Lower lobe of right lung (tissue), 2 donors: ENCODE measurements at regions not wholly inside any gene's neighbourhood (a gene's known extent, or its start where the extent isn't known, plus 50 kb on each side); places are given as distances from the start of the nearest gene placed in this dataset.

Experiments used
- ATAC-seq, 2 donors: fragments of 200-7000 bp; cut with Tn5 transposase; one replicate each; pipeline ENCODE4 v1.9.1; 2020 to 2022; ENCODE audit warnings: mild to moderate bottlenecking in 2 of 2, moderate library complexity in 2 of 2
- DNase-seq: peaks from one replicate; pipeline ENCODE4 v3.0.0-alpha.2; 2020
- H3K27ac ChIP-seq: fragments of 200-600 bp; one replicate; pipeline ENCODE4 v1.8.0; 2022
- H3K27me3 ChIP-seq: fragments of 200-600 bp; one replicate; pipeline ENCODE4 v1.8.0; 2022; ENCODE audit warnings: low read depth
- H3K36me3 ChIP-seq: fragments of 200-600 bp; one replicate; pipeline ENCODE4 v1.8.0; 2022; ENCODE audit warnings: mild to moderate bottlenecking
- H3K4me1 ChIP-seq: fragments of 200-600 bp; one replicate; pipeline ENCODE4 v1.8.0; 2022
- H3K4me3 ChIP-seq: fragments of 200-600 bp; one replicate; pipeline ENCODE4 v1.8.0; 2022; ENCODE audit warnings: mild to moderate bottlenecking
- H3K9me3 ChIP-seq: fragments of 200-600 bp; one replicate; pipeline ENCODE4 v1.8.0; 2022
- CTCF ChIP-seq: fragments of 200-600 bp; IDR thresholded peaks from one replicate; pipeline ENCODE4 v1.8.0; 2022; ENCODE audit warnings: antibody characterized with exemption, mild to moderate bottlenecking
- intact Hi-C: fragments of 100-400 bp; cut with DNase I; formaldehyde crosslinking; loops from one replicate; pipeline ENCODE4 v1.11.0; 2022
- donor health status: DM: no; HTN: yes; CAD: no; lungs with severe emphysema.

GRCh38 chr10:43775384-43775783, 126.7 kb upstream of the ZNF32 start:
- H3K9me3 ChIP-seq, result no peaks in the 10 kb centered on the region
- no peak for TF ChIP-seq CTCF
- H3K36me3 ChIP-seq, result no peaks in the 10 kb centered on the region
- no peaks in the 10 kb centered on the region for H3K4me1 ChIP-seq
- H3K27me3 ChIP-seq, result no peaks in the 10 kb centered on the region
- DNase-seq (no peak), ATAC-seq (no peak)
- no peak overlapping the region for H3K4me3 ChIP-seq
- H3K27ac ChIP-seq, result no peak overlapping the region
- intact Hi-C loops, result no loop called here

- intact Hi-C loops, result no loop called here
These were observed 125.6 kb upstream of the ZNF32 start for GRCh38 chr10:43774234-43774769.

GRCh38 chr10:43773736-43774135, 125.1 kb upstream of the ZNF32 start:
- DNase-seq, result no peak
- no peaks in the 10 kb centered on the region for H3K36me3 ChIP-seq
- no peaks in the 10 kb centered on the region for H3K27me3 ChIP-seq
- H3K4me3 ChIP-seq, result no peak overlapping the region
- no peak for TF ChIP-seq CTCF
- no peaks in the 10 kb centered on the region for H3K9me3 ChIP-seq
- H3K4me1 ChIP-seq, result no peaks in the 10 kb centered on the region
- no peak overlapping the region for H3K27ac ChIP-seq
- intact Hi-C loops, result no loop called here
- no peak for ATAC-seq

More at GRCh38 chr10:43774234-43774769, 125.6 kb upstream of the ZNF32 start:
- Histone ChIP-seq H3K4me3 (no peak overlapping the region), H3K27me3 (no peaks in the 10 kb centered on the region), H3K4me1 (no peaks in the 10 kb centered on the region), H3K36me3 (no peaks in the 10 kb centered on the region), H3K9me3 (no peaks in the 10 kb centered on the region), H3K27ac (no peak overlapping the region)
- TF ChIP-seq CTCF, result no peak
- DNase-seq (no peak), ATAC-seq (no peak)

- no peak overlapping the region for H3K27ac ChIP-seq
- no peaks in the 10 kb centered on the region for H3K27me3 ChIP-seq
- no peaks in the 10 kb centered on the region for H3K9me3 ChIP-seq
- ATAC-seq (no peak), DNase-seq (no peak)
- no peaks in the 10 kb centered on the region for H3K36me3 ChIP-seq
- no peaks in the 10 kb centered on the region for H3K4me1 ChIP-seq
- intact Hi-C loops, result no loop called here
- TF ChIP-seq CTCF, result no peak
- no peak overlapping the region for H3K4me3 ChIP-seq
These were observed 123.5 kb upstream of the ZNF32 start for GRCh38 chr10:43772171-43772570.

GRCh38 chr10:43771675-43772074, 123.0 kb upstream of the ZNF32 start:
- no peak for TF ChIP-seq CTCF

GRCh38 chr10:43765516-43765915, 116.8 kb upstream of the ZNF32 start:
- TF ChIP-seq CTCF, result no peak

More at GRCh38 chr10:43771675-43772074, 123.0 kb upstream of the ZNF32 start:
- no peaks in the 10 kb centered on the region for H3K27me3 ChIP-seq
- DNase-seq (no peak), ATAC-seq (no peak)
- H3K9me3 ChIP-seq, result no peaks in the 10 kb centered on the region
- no peaks in the 10 kb centered on the region for H3K36me3 ChIP-seq
- no peak overlapping the region for H3K4me3 ChIP-seq
- intact Hi-C loops, result no loop called here
- H3K4me1 ChIP-seq, result no peaks in the 10 kb centered on the region
- no peak overlapping the region for H3K27ac ChIP-seq

More at GRCh38 chr10:43765516-43765915, 116.8 kb upstream of the ZNF32 start:
- DNase-seq (no peak), ATAC-seq (no peak)
- intact Hi-C loops, result no loop called here
- Histone ChIP-seq H3K9me3 (no peaks in the 10 kb centered on the region), H3K36me3 (no peaks in the 10 kb centered on the region), H3K27ac (no peak overlapping the region), H3K4me3 (no peak overlapping the region), H3K4me1 (no peaks in the 10 kb centered on the region), H3K27me3 (no peaks in the 10 kb centered on the region)
